ENCODE measurements at regions not wholly inside any gene's neighbourhood (a gene's known extent, or its start where the extent isn't known, plus 50 kb on each side); places are given as distances from the start of the nearest gene placed in this dataset.

GRCh38 chr17:27985306-27985705 is 57.2 kb upstream of the NLK start:
- Histone ChIP-seq H3K79me2 (ENCODE audit: low read length) (no peaks in the 10 kb centered on the region), H3K4me3 (ENCODE audit: low read length) (peak overlapping the region; percentile 55), H2AFZ (ENCODE audit: low read depth, low read length) (peak overlapping the region; percentile 94), H3K4me1 (ENCODE audit: low read length) (peaks cover 9% of the 10 kb centered on the region; the same call in 1 of the 2 replicates), H3K9ac (ENCODE audit: low read length) (no peak overlapping the region), H3K9me3 (ENCODE audit: insufficient read depth, low read length) (no peaks in the 10 kb centered on the region), H3K27me3 (ENCODE audit: low read depth, low read length) (peaks cover 19% of the 10 kb centered on the region), H3K36me3 (replicated peaks; ENCODE audit: low read depth, low read length) (no peaks in the 10 kb centered on the region), H3K4me2 (ENCODE audit: low read length) (peak overlapping the region; percentile 66), H3K27ac (ENCODE audit: low read length) (no peak overlapping the region), H4K20me1 (ENCODE audit: insufficient read depth, low read length) (no peaks in the 10 kb centered on the region)
- no peak for TF ChIP-seq EZH2phosphoT487 (IDR thresholded peaks at IDR 0.05; ENCODE audit: low read depth)
- no peak for TF ChIP-seq CTCF (IDR thresholded peaks at IDR 0.05; ENCODE audit: low read depth, low read length)

GRCh38 chr17:27985736-27986399 is 56.6 kb upstream of the NLK start:
- TF ChIP-seq CTCF (IDR thresholded peaks at IDR 0.05; ENCODE audit: low read depth, low read length) (no peak), EZH2phosphoT487 (IDR thresholded peaks at IDR 0.05; ENCODE audit: low read depth) (no peak)
- H3K4me2 ChIP-seq (ENCODE audit: low read length): peak overlapping the region; percentile 66
- H3K4me1 ChIP-seq (ENCODE audit: low read length): peaks cover 9% of the 10 kb centered on the region; the same call in 1 of the 2 replicates
- H2AFZ ChIP-seq (ENCODE audit: low read depth, low read length): peak overlapping the region; percentile 94
- H3K36me3 ChIP-seq (replicated peaks; ENCODE audit: low read depth, low read length): no peaks in the 10 kb centered on the region
- no peaks in the 10 kb centered on the region for H3K79me2 ChIP-seq (ENCODE audit: low read length)
- H3K27ac ChIP-seq (ENCODE audit: low read length): no peak overlapping the region
- H3K27me3 ChIP-seq (ENCODE audit: low read depth, low read length): peaks cover 19% of the 10 kb centered on the region
- peak overlapping the region; percentile 55; the same call in 1 of the 2 replicates for H3K4me3 ChIP-seq (ENCODE audit: low read length)
- no peaks in the 10 kb centered on the region for H4K20me1 ChIP-seq (ENCODE audit: insufficient read depth, low read length)
- H3K9me3 ChIP-seq (ENCODE audit: insufficient read depth, low read length): no peaks in the 10 kb centered on the region
- no peak overlapping the region for H3K9ac ChIP-seq (ENCODE audit: low read length)

- Histone ChIP-seq H3K9me3 (ENCODE audit: insufficient read depth, low read length) (no peaks in the 10 kb centered on the region), H4K20me1 (ENCODE audit: insufficient read depth, low read length) (no peaks in the 10 kb centered on the region), H3K4me2 (ENCODE audit: low read length) (no peak overlapping the region), H3K9ac (ENCODE audit: low read length) (no peak overlapping the region), H3K27me3 (ENCODE audit: low read depth, low read length) (peaks cover 15% of the 10 kb centered on the region), H3K79me2 (ENCODE audit: low read length) (no peaks in the 10 kb centered on the region), H3K4me3 (ENCODE audit: low read length) (no peak overlapping the region), H3K4me1 (ENCODE audit: low read length) (peaks cover 9% of the 10 kb centered on the region; the same call in 1 of the 2 replicates), H2AFZ (ENCODE audit: low read depth, low read length) (no peak overlapping the region), H3K36me3 (replicated peaks; ENCODE audit: low read depth, low read length) (no peaks in the 10 kb centered on the region), H3K27ac (ENCODE audit: low read length) (no peak overlapping the region)
- TF ChIP-seq CTCF (IDR thresholded peaks at IDR 0.05; ENCODE audit: low read depth, low read length) (no peak), EZH2phosphoT487 (IDR thresholded peaks at IDR 0.05; ENCODE audit: low read depth) (no peak)
Observed at GRCh38 chr17:27986805-27987684, 55.4 kb upstream of the NLK start.

- no peak overlapping the region for H3K4me3 ChIP-seq (ENCODE audit: low read length)
- no peak for TF ChIP-seq EZH2phosphoT487 (IDR thresholded peaks at IDR 0.05; ENCODE audit: low read depth)
- no peak for TF ChIP-seq CTCF (IDR thresholded peaks at IDR 0.05; ENCODE audit: low read depth, low read length)
- H2AFZ ChIP-seq (ENCODE audit: low read depth, low read length): no peak overlapping the region
- H3K27me3 ChIP-seq (ENCODE audit: low read depth, low read length): peaks cover 19% of the 10 kb centered on the region
- H3K9me3 ChIP-seq (ENCODE audit: insufficient read depth, low read length): no peaks in the 10 kb centered on the region
- peaks cover 9% of the 10 kb centered on the region; the same call in 1 of the 2 replicates for H3K4me1 ChIP-seq (ENCODE audit: low read length)
- H4K20me1 ChIP-seq (ENCODE audit: insufficient read depth, low read length): no peaks in the 10 kb centered on the region
- no peaks in the 10 kb centered on the region for H3K36me3 ChIP-seq (replicated peaks; ENCODE audit: low read depth, low read length)
- no peak overlapping the region for H3K9ac ChIP-seq (ENCODE audit: low read length)
- H3K79me2 ChIP-seq (ENCODE audit: low read length): no peaks in the 10 kb centered on the region
- H3K27ac ChIP-seq (ENCODE audit: low read length): no peak overlapping the region
- no peak overlapping the region for H3K4me2 ChIP-seq (ENCODE audit: low read length)
Observed at GRCh38 chr17:27989046-27989445, 53.4 kb upstream of the NLK start.
